Caco-2 (cell line): ENCODE measurements at regions not wholly inside any gene's neighbourhood (a gene's known extent, or its start where the extent isn't known, plus 50 kb on each side); places are given as distances from the start of the nearest gene placed in this dataset.

Experiments used
- BruUV-seq: library from RNA; stranded (reverse); fragments of 400-500 nt; replicated peaks from 2 replicates; lab custom pipeline; 2021; lab: Mats Ljungman, UMichigan
- CTCF ChIA-PET: fragments of 300-600 bp; sonication (Branson Sonifier 250); formaldehyde crosslinking; loops from one replicate; lab custom pipeline; 2022; ENCODE audit warnings: antibody characterized with exemption; lab: Charles Lee
- POLR2A ChIA-PET: fragments of 300-600 bp; sonication (Branson Sonifier 250); formaldehyde crosslinking; loops from one replicate; lab custom pipeline; 2022; ENCODE audit warnings: antibody characterized with exemption; lab: Charles Lee
- DNase-seq, 2 experiments: peaks; one replicate each; pipeline versions ENCODE4 v3.0.0 to v3.0.0-alpha.2; 2020 to 2022
- H3K27me3 ChIP-seq: replicated peaks from 2 replicates; pipeline ENCODE4 v1.6.0; 2011; ENCODE audit warnings: low read length; ENCODE audit not compliant: control insufficient read depth, insufficient read depth
- H3K36me3 ChIP-seq: 2 replicates; pipeline ENCODE4 v1.5.1; 2011; ENCODE audit warnings: low read length; ENCODE audit not compliant: control insufficient read depth, insufficient read depth
- H3K4me1 ChIP-seq: fragments of 250-450 bp; sonication (Bioruptor Pico); 2 replicates; pipeline ENCODE4 v1.5.1; 2020; ENCODE audit warnings: mild to moderate bottlenecking
- H3K4me3 ChIP-seq: 2 replicates; pipeline ENCODE4 v1.5.1; 2011; ENCODE audit warnings: low read depth, mild to moderate bottlenecking, control low read depth, low read length
- H3K9me3 ChIP-seq: fragments of 250-450 bp; sonication (Bioruptor Pico); 2 replicates; pipeline ENCODE4 v1.5.1; 2020; ENCODE audit warnings: mild to moderate bottlenecking, moderate library complexity
- H3K27ac Mint-ChIP-seq: one replicate; pipeline ENCODE4 v1.8.0; 2022; ENCODE audit warnings: mixed read lengths; ENCODE audit not compliant: unreplicated experiment
- H3K27me3 Mint-ChIP-seq: one replicate; pipeline ENCODE4 v1.8.0; 2022; ENCODE audit warnings: mixed read lengths; ENCODE audit not compliant: insufficient read depth, unreplicated experiment
- H3K36me3 Mint-ChIP-seq: one replicate; pipeline ENCODE4 v1.8.0; 2022; ENCODE audit warnings: mild to moderate bottlenecking, mixed read lengths; ENCODE audit not compliant: insufficient read depth, unreplicated experiment
- H3K4me1 Mint-ChIP-seq: one replicate; pipeline ENCODE4 v1.8.0; 2022; ENCODE audit warnings: low read depth, mixed read lengths; ENCODE audit not compliant: unreplicated experiment
- H3K4me3 Mint-ChIP-seq: one replicate; pipeline ENCODE4 v1.8.0; 2022; ENCODE audit warnings: mild to moderate bottlenecking, moderate library complexity, mixed read lengths; ENCODE audit not compliant: unreplicated experiment
- H3K9me3 Mint-ChIP-seq: one replicate; pipeline ENCODE4 v1.8.0; 2022; ENCODE audit warnings: mixed read lengths; ENCODE audit not compliant: unreplicated experiment
- intact Hi-C: fragments of 100-400 bp; cut with micrococcal nuclease; formaldehyde crosslinking; loops from one replicate; pipeline ENCODE4 v1.10.0; 2022; ENCODE audit not compliant: unreplicated experiment
- TF ChIP-seq, protein P1 (sequence below), 2 experiments: fragments of 200-600 bp in 1 of 2; IDR thresholded peaks; 1 replicate in 1 of 2; 2 replicates in 1 of 2; pipeline versions ENCODE4 v1.5.1 to v1.8.0; 2011 to 2022; ENCODE audit warnings: antibody characterized with exemption in 1 of 2, control low read depth in 1 of 2, inconsistent platforms in 1 of 2, low read depth in 1 of 2, low read length in 1 of 2, mild to moderate bottlenecking in 1 of 2, moderate library complexity in 1 of 2; ENCODE audit not compliant: insufficient read depth in 1 of 2, severe bottlenecking in 1 of 2, unreplicated experiment in 1 of 2

DNA sequence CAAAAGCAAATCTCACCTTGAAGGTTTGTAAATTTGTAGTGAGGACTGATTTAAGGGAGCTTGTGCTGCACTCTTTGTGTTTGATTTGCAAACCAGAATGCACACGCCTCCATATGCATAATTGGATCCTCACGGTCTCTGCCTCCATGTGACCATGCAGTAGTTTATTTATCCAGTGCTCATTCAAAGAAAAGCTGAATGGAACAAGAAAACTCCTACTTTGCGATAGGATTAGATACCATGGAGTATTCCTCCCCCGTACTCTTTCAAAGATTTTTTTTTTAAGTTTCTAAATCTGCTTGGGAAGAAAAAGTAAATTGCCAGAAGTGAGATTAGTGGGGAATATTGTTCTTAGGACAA, 290.4 kb upstream of the TUT7 start:
- ChIA-PET CTCF (no interaction called here), POLR2A (no interaction called here)
- no peaks in the 10 kb centered on the region for H3K9me3 ChIP-seq
- TF ChIP-seq, protein P1, sequence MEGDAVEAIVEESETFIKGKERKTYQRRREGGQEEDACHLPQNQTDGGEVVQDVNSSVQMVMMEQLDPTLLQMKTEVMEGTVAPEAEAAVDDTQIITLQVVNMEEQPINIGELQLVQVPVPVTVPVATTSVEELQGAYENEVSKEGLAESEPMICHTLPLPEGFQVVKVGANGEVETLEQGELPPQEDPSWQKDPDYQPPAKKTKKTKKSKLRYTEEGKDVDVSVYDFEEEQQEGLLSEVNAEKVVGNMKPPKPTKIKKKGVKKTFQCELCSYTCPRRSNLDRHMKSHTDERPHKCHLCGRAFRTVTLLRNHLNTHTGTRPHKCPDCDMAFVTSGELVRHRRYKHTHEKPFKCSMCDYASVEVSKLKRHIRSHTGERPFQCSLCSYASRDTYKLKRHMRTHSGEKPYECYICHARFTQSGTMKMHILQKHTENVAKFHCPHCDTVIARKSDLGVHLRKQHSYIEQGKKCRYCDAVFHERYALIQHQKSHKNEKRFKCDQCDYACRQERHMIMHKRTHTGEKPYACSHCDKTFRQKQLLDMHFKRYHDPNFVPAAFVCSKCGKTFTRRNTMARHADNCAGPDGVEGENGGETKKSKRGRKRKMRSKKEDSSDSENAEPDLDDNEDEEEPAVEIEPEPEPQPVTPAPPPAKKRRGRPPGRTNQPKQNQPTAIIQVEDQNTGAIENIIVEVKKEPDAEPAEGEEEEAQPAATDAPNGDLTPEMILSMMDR (IDR thresholded peaks at IDR 0.05; ENCODE audit: insufficient read depth in 1 of 2, low read depth in 1 of 2, low read length in 1 of 2, severe bottlenecking in 1 of 2, unreplicated experiment in 1 of 2) = no peak
- BruUV-seq = no TSS peak
- no peak for DNase-seq
- H3K27me3 ChIP-seq = peaks cover 1% of the 10 kb centered on the region
- no peak overlapping the region for H3K27ac Mint-ChIP-seq
- H3K27me3 Mint-ChIP-seq = peaks cover 20% of the 10 kb centered on the region
- no peak overlapping the region for H3K4me3 Mint-ChIP-seq
- H3K4me1 ChIP-seq = 0 out of 2 replicates have a peak, but pooled peaks cover 3% of the 10 kb centered on the region
- intact Hi-C loops = loop anchor here (5.0 kb wide), 1 partner anchor 157 kb away; no protein-coding TSS in a partner anchor
- H3K36me3 ChIP-seq = no peaks in the 10 kb centered on the region
- no peaks in the 10 kb centered on the region for H3K36me3 Mint-ChIP-seq
- H3K4me1 Mint-ChIP-seq = no peaks in the 10 kb centered on the region
- H3K9me3 Mint-ChIP-seq = no peaks in the 10 kb centered on the region
- no peak overlapping the region for H3K4me3 ChIP-seq

DNA sequence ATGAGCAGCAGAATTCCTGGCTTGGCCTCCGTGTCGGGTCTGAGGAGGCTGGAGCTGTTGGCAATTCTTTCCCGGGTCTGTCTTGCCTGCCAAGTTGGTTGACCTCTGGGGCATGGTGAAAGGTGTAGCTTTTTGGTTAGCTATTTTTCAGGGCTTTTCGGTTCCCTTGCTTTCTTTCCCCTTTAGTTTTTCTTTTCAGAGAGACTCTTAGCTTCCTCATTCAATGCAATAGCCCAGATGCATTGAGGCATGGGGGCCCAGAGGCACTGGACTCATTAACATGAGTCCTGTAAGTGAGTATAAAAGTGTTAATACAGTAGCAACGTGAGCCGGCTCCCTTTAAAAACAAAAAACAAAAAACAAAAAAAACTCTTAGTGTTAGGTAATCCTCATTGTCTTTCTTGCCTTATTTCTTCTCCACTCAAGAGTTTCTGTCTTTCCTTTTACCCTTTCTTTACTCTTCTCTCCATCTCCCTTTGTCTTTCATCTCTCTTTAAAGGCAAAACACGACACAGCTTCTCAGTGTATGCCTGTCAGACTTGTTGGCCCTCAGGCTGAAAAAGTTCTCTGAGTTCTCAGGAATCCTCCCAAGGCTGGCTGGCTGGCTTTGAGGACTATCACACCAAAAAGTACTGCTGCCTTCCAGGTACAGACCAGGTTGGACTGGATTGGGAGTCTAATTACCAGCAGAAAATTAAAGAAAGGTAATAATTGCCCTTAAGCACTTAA, 289.9 kb upstream of the TUT7 start:
- BruUV-seq = no TSS peak
- H3K4me3 ChIP-seq = no peak overlapping the region
- DNase-seq = peak in 1 of 2 experiments; percentile 34
- 0 out of 2 replicates have a peak, but pooled peaks cover 3% of the 10 kb centered on the region for H3K4me1 ChIP-seq
- peaks cover 19% of the 10 kb centered on the region for H3K27me3 Mint-ChIP-seq
- no peaks in the 10 kb centered on the region for H3K9me3 ChIP-seq
- TF ChIP-seq, protein P1 (IDR thresholded peaks at IDR 0.05; ENCODE audit: insufficient read depth in 1 of 2, low read depth in 1 of 2, low read length in 1 of 2, severe bottlenecking in 1 of 2, unreplicated experiment in 1 of 2) = no peak
- no peak overlapping the region for H3K27ac Mint-ChIP-seq
- H3K9me3 Mint-ChIP-seq = no peaks in the 10 kb centered on the region
- no peaks in the 10 kb centered on the region for H3K4me1 Mint-ChIP-seq
- ChIA-PET POLR2A (no interaction called here), CTCF (no interaction called here)
- intact Hi-C loops = loop anchor here (5.0 kb wide), 1 partner anchor 157 kb away; no protein-coding TSS in a partner anchor
- H3K27me3 ChIP-seq = peaks cover 1% of the 10 kb centered on the region
- no peak overlapping the region for H3K4me3 Mint-ChIP-seq
- H3K36me3 ChIP-seq = no peaks in the 10 kb centered on the region
- no peaks in the 10 kb centered on the region for H3K36me3 Mint-ChIP-seq

DNA sequence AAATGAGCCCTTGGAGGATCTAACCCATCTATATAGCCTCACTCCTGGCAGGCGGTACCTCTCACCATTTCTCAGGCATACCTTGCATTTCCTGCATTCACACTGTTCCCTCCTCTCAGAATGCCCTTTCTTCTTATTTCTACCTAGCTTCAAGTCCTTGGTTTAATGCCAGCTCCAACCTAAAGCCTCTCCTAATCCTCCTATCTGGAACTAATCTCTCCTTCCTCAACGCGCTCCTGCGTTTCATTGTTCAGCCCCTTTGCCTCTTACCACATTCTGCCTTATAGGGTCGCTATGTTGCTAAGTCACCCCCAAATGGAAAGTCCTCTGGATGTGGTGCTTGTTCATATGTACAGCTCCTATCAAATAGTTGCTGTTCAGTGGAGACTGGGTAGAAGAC, 288.5 kb upstream of the TUT7 start:
- H3K27ac Mint-ChIP-seq = no peak overlapping the region
- no peak overlapping the region for H3K4me3 Mint-ChIP-seq
- no TSS peak for BruUV-seq
- H3K4me3 ChIP-seq = no peak overlapping the region
- no peaks in the 10 kb centered on the region for H3K36me3 Mint-ChIP-seq
- DNase-seq = no peak
- ChIA-PET CTCF (no interaction called here), POLR2A (no interaction called here)
- H3K4me1 ChIP-seq = 0 out of 2 replicates have a peak, but pooled peaks cover 3% of the 10 kb centered on the region
- H3K27me3 Mint-ChIP-seq = peaks cover 19% of the 10 kb centered on the region
- intact Hi-C loops = loop anchor here (5.0 kb wide), 1 partner anchor 155 kb away; no protein-coding TSS in a partner anchor
- TF ChIP-seq, protein P1 (IDR thresholded peaks at IDR 0.05; ENCODE audit: insufficient read depth in 1 of 2, low read depth in 1 of 2, low read length in 1 of 2, severe bottlenecking in 1 of 2, unreplicated experiment in 1 of 2) = no peak
- no peaks in the 10 kb centered on the region for H3K9me3 Mint-ChIP-seq
- H3K9me3 ChIP-seq = no peaks in the 10 kb centered on the region
- no peaks in the 10 kb centered on the region for H3K4me1 Mint-ChIP-seq
- peaks cover 1% of the 10 kb centered on the region for H3K27me3 ChIP-seq
- no peaks in the 10 kb centered on the region for H3K36me3 ChIP-seq
